Muscle layer of duodenum (tissue), 2 donors: ENCODE measurements at regions not wholly inside any gene's neighbourhood (a gene's known extent, or its start where the extent isn't known, plus 50 kb on each side); places are given as distances from the start of the nearest gene placed in this dataset.

Source experiments
- H3K27ac ChIP-seq: one replicate; pipeline ENCODE4 v1.7.0; 2013; ENCODE audit warnings: mild to moderate bottlenecking, low read length
- H3K27me3 ChIP-seq: one replicate; pipeline ENCODE4 v1.7.0; 2013; ENCODE audit warnings: low read depth, mild to moderate bottlenecking, control low read depth, low read length
- H3K36me3 ChIP-seq, 2 donors: one replicate each; pipeline ENCODE4 v1.7.0; 2013; ENCODE audit warnings: low read length in 2 of 2, control low read depth in 1 of 2, mild to moderate bottlenecking in 1 of 2; ENCODE audit not compliant: insufficient read depth in 2 of 2, control insufficient read depth in 1 of 2
- H3K4me1 ChIP-seq, 2 donors: one replicate each; pipeline ENCODE4 v1.7.0; 2013; ENCODE audit warnings: low read length in 2 of 2, mild to moderate bottlenecking in 2 of 2, control low read depth in 1 of 2, moderate library complexity in 1 of 2; ENCODE audit not compliant: insufficient read depth in 2 of 2, control insufficient read depth in 1 of 2
- H3K4me3 ChIP-seq, 2 donors: one replicate each; pipeline ENCODE4 v1.7.0; 2013; ENCODE audit warnings: low read length in 2 of 2, low read depth in 1 of 2, mild to moderate bottlenecking in 1 of 2
- H3K9me3 ChIP-seq, 2 donors: one replicate each; pipeline ENCODE4 v1.7.0; 2013; ENCODE audit warnings: low read length in 2 of 2, control low read depth in 1 of 2, mild to moderate bottlenecking in 1 of 2; ENCODE audit not compliant: control insufficient read depth in 1 of 2
- donor health status: healthy.

DNA sequence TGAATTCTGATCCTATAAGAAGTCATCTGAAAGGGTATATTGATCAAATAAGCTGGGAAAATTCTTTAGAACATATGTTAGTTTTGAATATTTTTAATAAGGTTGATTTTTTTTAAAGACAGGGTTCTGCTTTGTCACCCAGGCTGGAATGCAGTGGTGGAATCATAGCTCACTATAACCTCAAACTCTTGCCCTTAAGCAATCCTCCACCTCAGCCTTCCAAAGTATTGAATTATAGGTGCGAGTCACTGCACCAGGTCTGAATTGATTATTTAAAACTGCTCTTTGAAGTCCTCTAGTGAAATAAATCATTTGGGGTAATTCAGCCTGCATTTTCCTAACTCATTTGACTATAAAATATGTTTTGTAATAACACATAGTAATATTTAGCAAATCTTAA lies 812.3 kb downstream of the PDHA2 start:
- Histone ChIP-seq H3K36me3 (no peaks in the 10 kb centered on the region), H3K27me3 (no peaks in the 10 kb centered on the region), H3K9me3 (peaks cover 0 to 5% of the 10 kb centered on the region in 2 donors), H3K4me1 (no peaks in the 10 kb centered on the region), H3K27ac (no peak overlapping the region), H3K4me3 (no peak overlapping the region)

DNA sequence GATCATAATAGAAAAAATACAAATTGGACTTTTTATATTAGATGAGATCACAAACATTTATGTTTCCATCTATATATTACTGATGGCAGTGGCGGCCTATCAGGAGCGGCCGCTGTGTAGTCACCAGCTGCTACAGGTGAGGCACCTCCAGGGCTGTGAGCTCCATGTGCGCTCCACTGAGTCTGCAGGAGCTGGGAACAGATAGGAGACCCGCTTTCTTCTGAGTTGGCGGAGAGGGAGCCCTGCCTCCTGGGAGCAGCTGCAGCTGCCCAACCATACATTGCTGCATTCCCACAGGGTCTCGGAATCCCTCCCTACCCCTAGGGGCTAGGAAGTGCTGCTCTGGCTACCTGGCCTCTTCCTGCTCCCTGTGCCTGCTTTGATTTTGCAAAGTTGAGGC lies 812.9 kb downstream of the PDHA2 start:
- H3K27ac ChIP-seq, result no peak overlapping the region
- H3K9me3 ChIP-seq, result peaks cover 0 to 5% of the 10 kb centered on the region in 2 donors
- H3K27me3 ChIP-seq, result no peaks in the 10 kb centered on the region
- no peaks in the 10 kb centered on the region for H3K36me3 ChIP-seq
- no peaks in the 10 kb centered on the region for H3K4me1 ChIP-seq
- H3K4me3 ChIP-seq, result no peak overlapping the region

DNA sequence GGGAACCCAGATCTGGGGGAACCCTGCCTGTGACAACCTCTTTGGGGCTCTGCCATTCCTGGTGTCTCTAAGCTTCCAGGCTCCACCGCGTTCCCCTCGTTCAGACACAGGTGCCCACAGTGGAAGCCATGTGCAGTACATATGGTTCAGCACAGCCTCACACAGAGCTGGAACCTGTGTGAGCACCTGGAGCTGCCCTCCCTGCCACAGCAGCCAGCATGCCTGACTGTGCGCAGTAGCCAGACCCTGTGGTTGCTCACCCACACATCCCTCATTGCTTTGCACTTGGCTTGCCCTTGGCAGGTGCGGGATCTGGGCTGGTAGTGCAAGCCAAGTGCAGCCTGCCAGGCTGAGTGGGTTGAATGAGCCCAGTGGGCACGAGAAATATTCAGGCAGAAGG lies 814.2 kb downstream of the PDHA2 start:
- Histone ChIP-seq H3K27ac (no peak overlapping the region), H3K27me3 (no peaks in the 10 kb centered on the region), H3K4me3 (no peak overlapping the region), H3K4me1 (no peaks in the 10 kb centered on the region), H3K36me3 (no peaks in the 10 kb centered on the region), H3K9me3 (peaks cover 0 to 5% of the 10 kb centered on the region in 2 donors)

DNA sequence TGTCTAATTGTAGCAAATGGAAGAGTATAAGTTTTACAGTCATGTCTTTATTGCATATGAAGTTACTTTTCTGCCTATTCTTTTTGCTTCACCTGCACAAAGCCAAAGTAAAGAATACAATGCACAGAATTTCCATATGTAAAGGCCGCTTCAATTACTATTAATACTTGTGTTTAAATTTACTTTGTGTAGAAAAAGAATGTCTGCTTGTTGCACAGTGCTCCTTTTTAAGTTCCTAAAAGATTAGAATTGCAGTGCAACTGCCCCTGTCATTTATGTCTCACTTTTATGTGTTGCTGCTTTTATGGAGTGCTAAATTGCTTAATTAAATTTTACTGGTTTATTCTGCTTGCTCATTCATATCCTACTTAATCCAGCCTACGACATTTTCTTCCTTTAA lies 830.5 kb downstream of the PDHA2 start:
- H3K9me3 ChIP-seq, result no peaks in the 10 kb centered on the region
- H3K36me3 ChIP-seq, result no peaks in the 10 kb centered on the region
- H3K4me1 ChIP-seq, result no peaks in the 10 kb centered on the region
- H3K27ac ChIP-seq, result no peak overlapping the region
- no peak overlapping the region for H3K4me3 ChIP-seq
- H3K27me3 ChIP-seq, result no peaks in the 10 kb centered on the region

DNA sequence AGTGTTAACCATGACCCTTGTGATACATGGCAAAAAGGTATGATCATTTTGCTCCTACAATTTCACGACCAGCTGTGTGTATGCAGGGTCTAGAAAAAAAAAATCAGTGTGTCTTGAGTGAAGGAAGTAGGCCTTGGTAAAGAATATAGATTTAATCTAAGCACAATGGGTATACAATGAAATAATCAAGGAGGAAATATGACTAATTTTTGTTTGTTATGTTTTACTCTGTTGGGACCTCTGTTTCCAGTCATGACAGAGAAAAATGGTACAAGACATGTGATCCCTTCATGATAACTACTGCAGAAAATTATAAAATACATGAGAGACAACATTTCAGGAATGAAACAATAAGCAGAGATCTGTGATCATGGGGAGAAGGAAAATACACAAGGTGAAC lies 835.5 kb downstream of the PDHA2 start:
- H3K27me3 ChIP-seq, result no peaks in the 10 kb centered on the region
- no peak overlapping the region for H3K4me3 ChIP-seq
- no peak overlapping the region for H3K27ac ChIP-seq
- no peaks in the 10 kb centered on the region for H3K9me3 ChIP-seq
- no peaks in the 10 kb centered on the region for H3K36me3 ChIP-seq
- no peaks in the 10 kb centered on the region for H3K4me1 ChIP-seq

DNA sequence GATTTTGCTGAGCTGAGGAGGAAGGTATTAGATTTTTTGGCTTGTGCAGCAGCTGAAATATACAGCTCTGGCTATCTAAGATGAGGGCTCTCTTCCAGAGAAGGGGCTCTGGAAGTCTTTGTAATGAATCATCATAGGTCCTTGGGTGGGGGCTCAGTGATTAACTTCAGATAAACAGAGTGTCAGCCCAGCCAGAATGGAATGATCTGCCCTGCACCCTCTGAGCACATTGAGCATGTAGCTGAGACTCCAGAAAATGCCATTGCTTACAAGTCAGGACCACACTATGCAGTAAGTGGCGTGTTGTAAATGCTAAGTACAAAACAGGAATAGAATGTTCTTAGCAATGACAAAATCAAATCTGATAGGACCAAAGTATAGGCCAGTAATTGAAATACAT lies 836.0 kb downstream of the PDHA2 start:
- Histone ChIP-seq H3K4me1 (no peaks in the 10 kb centered on the region), H3K36me3 (no peaks in the 10 kb centered on the region), H3K4me3 (no peak overlapping the region), H3K27ac (no peak overlapping the region), H3K9me3 (no peaks in the 10 kb centered on the region), H3K27me3 (no peaks in the 10 kb centered on the region)

DNA sequence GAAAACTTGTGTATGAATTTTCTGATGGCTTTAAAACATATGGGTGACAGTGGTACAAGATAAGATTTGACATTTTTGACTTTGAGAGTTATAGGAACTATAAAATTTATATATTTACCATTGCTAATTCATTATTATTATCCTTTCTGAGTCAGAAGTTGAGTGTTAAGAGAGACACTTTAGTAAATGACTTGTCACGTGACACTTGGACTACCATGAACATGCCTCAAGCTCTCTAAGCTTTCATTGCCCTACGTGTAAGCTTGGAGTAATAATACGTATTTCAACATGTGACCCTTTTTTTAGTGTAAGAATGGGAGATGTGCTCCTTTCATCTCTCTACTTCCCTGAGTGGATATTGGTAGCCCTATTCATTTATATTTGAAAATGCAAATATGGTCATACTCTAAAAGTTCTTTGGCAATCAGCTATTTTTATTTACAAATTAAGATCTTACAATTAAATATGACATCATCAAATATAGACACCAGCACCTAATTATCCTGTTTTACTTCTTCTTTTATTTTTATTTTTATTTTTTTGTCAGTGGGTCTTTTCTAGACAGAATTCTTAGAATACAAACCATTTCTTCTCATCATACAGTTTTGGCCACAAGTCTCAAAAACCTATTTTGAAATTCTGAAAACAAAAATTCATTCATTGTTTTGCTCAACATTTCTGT lies 837.0 kb downstream of the PDHA2 start:
- H3K4me3 ChIP-seq, result no peak overlapping the region
- H3K9me3 ChIP-seq, result no peaks in the 10 kb centered on the region
- no peak overlapping the region for H3K27ac ChIP-seq
- no peaks in the 10 kb centered on the region for H3K27me3 ChIP-seq
- H3K36me3 ChIP-seq, result no peaks in the 10 kb centered on the region
- H3K4me1 ChIP-seq, result no peaks in the 10 kb centered on the region

DNA sequence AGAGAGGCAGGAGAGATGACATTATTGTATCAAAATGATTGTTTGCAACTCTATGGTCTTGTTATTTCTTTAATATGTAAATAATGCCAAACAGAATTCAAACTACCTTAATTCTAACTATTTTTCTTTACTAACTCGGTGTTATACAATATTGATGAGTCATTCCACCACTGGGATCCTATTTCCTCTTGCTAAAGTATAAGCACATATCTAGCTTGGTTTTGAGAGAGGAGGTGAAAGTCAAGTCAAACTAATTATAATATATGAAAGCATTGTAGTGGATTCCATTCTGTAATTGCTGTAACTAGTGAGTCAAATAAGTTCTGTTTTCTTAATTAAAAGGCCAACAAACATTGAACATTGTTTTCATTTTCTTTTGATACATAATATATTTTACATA lies 837.6 kb downstream of the PDHA2 start:
- Histone ChIP-seq H3K36me3 (no peaks in the 10 kb centered on the region), H3K27ac (no peak overlapping the region), H3K27me3 (no peaks in the 10 kb centered on the region), H3K4me3 (no peak overlapping the region), H3K9me3 (no peaks in the 10 kb centered on the region), H3K4me1 (no peaks in the 10 kb centered on the region)

DNA sequence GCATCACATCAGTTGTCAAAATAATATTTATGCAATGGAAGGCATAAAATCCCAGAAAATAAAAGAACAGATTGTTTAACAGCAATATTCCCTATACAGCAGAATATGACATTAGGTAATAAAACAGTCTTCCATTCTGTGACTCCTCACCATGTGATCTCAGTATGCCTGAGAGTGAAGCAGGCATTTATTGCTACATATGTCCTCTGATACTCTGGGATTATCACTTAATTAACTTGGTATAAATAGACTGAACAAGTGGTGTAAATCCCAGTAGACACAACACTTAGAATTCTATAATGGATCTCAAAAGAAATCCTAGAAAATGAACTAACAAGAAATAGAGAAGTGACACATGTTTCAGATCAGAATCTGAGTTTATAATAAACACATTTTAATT lies 841.3 kb downstream of the PDHA2 start:
- H3K9me3 ChIP-seq, result no peaks in the 10 kb centered on the region
- H3K36me3 ChIP-seq, result no peaks in the 10 kb centered on the region
- no peak overlapping the region for H3K4me3 ChIP-seq
- H3K27ac ChIP-seq, result no peak overlapping the region
- no peaks in the 10 kb centered on the region for H3K27me3 ChIP-seq
- H3K4me1 ChIP-seq, result no peaks in the 10 kb centered on the region

DNA sequence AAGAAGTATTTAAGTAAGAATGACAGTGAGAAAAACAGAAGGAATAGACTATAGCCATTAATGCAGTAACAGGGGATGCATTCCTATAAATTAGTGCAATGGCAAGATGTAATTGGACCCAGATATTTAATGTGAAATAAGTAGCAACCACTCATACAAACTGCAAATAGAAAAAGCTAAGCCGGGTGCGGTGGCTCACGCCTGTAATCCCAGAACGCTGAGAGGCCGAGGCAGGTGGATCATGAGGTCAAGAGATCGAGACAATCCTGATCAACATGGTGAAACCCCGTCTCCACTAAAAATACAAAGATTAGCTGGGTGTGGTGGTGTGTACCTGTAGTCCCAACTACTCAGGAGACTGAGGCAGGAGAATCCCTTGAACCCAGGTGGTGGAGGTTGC lies 845.8 kb downstream of the PDHA2 start:
- Histone ChIP-seq H3K4me1 (no peaks in the 10 kb centered on the region), H3K27ac (no peak overlapping the region), H3K4me3 (no peak overlapping the region), H3K9me3 (no peaks in the 10 kb centered on the region), H3K36me3 (no peaks in the 10 kb centered on the region), H3K27me3 (no peaks in the 10 kb centered on the region)

DNA sequence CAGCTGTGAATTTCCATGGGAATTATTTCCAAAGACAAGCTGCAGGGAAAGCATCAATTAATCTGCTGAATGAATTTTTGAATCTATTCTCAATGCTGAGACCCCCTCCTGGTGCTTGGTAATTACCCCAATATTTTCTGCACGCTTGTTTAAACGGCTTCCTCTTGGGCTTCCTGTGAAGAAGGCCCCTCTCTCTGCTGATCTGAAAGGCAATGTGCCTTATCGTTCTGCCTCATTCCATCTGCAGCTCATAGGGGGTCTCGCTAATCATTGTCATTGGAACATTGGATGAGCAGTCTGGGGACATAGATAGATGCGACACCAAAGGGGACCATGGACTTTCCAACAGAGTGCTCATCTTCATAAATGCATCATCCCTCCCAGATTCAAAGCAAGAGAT lies 851.6 kb downstream of the PDHA2 start:
- no peaks in the 10 kb centered on the region for H3K4me1 ChIP-seq

DNA sequence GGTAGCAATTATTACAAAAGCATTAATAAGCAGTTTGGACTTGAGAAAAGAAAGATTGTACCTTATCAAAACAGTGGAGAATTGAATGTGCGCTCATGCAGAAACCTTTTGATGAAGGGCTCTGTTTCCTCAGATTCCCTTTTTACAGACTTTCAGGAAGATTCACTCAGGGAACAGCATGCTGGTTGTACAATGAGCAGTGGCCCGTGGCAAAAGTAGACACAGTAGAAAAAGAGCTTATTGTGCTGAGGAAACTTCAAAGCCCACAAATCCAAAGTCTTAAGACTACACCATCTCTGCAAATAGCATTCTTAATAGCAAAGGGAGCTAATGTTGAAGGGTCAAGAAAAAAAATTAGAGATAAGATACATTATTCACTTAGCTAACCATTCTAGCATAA lies 858.9 kb downstream of the PDHA2 start:
- no peaks in the 10 kb centered on the region for H3K9me3 ChIP-seq
- no peak overlapping the region for H3K4me3 ChIP-seq
- no peaks in the 10 kb centered on the region for H3K36me3 ChIP-seq
- H3K4me1 ChIP-seq, result no peaks in the 10 kb centered on the region
- H3K27ac ChIP-seq, result no peak overlapping the region
- H3K27me3 ChIP-seq, result no peaks in the 10 kb centered on the region

More for the DNA sequence above, 851.6 kb downstream of the PDHA2 start:
- no peaks in the 10 kb centered on the region for H3K27me3 ChIP-seq
- no peak overlapping the region for H3K4me3 ChIP-seq
- no peak overlapping the region for H3K27ac ChIP-seq
- no peaks in the 10 kb centered on the region for H3K36me3 ChIP-seq
- H3K9me3 ChIP-seq, result no peaks in the 10 kb centered on the region
